ENCODE measurements at regions not wholly inside any gene's neighbourhood (a gene's known extent, or its start where the extent isn't known, plus 50 kb on each side); places are given as distances from the start of the nearest gene placed in this dataset.
A peak's percentile ranks its signal among the peaks of the same experiment; 100 is the strongest.
"Not testable (repeated sequence)": the region's sequence is repeated elsewhere in the genome, so short reads cannot be mapped to it uniquely, and the experiment has no call there.

DNA sequence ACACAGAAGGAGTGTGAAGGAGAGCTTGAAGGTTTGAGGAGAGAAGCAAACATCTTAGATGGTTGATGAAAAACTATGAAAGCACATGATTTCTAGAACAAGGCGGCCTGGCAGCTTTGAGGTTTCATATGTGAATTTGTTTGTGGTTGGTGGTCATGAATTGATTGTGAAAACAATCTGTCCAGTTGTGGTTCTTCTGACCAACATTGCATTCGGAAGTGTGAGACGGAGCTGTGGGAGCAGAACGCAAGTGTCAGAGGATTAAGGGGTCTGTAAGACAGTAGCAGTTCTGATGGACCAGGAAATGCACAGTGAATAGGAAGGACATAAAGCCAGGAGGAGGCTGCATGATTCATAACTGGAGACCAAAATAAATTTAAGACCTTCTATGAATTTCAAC lies 594.6 kb downstream of the NXPH1 start:
- no peak for DNase-seq (ENCODE audit: low read depth in 1 of 2, low spot score in 1 of 2)
- no peak for TF ChIP-seq JUND (IDR thresholded peaks at IDR 0.05; ENCODE audit: low read depth)
- in situ Hi-C loops (cut with HindIII; ENCODE audit: low pct_unique_long_range_greater_than_20kb, low sequenced_read_pairs): no loop called here

DNA sequence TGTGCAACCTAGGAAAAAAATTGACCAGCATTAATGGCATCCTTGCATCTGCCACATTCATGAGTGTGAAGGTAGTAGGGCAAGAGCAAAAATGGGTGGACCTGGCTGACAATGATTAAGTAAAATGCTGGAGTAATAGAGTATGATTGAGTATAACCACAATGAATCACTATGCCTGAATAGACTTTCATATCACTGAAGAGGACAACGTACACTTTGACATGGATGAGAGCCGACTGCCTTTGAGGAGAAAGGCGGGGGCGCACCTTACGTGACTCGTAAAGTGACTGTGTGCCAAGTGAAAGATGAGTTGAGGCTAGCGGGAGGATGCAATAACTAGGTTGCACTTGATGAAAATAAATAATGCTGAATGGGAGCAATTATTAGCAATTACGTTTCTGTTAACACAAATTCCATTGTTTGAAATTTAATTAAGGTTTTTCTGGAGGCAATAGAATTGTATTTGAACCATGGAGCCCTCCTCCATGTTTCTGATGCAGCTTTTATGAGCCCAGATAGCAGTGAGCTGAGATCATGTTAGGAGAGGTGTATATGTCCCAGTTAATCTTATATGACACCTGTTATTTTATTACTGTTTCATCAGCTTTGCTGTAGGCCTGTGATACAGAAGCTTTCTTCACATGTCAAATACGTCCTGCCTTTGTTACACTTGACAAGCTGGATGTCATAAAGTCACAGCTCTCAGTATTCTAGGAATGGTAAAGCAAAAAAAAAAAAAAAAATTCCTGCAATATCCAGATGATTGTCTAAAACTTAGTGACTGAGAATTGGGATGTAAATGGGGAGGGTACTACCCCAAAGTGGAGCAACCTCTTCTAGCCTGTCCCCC lies 596.5 kb downstream of the NXPH1 start:
- DNase-seq (ENCODE audit: low read depth in 1 of 2, low spot score in 1 of 2): no peak
- TF ChIP-seq JUND (IDR thresholded peaks at IDR 0.05; ENCODE audit: low read depth): no peak
- in situ Hi-C loops (cut with HindIII; ENCODE audit: low pct_unique_long_range_greater_than_20kb, low sequenced_read_pairs): no loop called here

DNA sequence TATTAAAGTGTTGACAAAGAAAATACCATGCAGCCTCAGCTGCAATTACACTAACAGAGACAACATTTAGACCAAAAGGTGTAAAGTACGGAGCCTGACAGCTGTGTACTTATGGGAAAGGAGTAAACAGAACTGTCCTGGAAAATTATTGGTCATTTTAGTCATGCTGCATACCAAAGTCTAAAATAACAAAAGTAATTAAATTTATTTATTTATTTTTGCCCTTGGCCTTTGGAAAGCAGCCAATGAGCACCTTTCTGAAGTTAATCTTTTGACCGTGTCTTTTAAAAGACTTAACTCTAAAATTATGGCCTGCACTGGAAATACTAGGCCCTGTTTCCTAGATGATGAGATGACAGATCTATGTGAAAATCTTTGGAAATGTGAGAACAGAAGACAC lies 597.6 kb downstream of the NXPH1 start:
- no peak for TF ChIP-seq JUND (IDR thresholded peaks at IDR 0.05; ENCODE audit: low read depth)
- in situ Hi-C loops (cut with HindIII; ENCODE audit: low pct_unique_long_range_greater_than_20kb, low sequenced_read_pairs): no loop called here
- peak in 1 of 2 experiments; percentile 81 for DNase-seq (ENCODE audit: low read depth in 1 of 2, low spot score in 1 of 2)

DNA sequence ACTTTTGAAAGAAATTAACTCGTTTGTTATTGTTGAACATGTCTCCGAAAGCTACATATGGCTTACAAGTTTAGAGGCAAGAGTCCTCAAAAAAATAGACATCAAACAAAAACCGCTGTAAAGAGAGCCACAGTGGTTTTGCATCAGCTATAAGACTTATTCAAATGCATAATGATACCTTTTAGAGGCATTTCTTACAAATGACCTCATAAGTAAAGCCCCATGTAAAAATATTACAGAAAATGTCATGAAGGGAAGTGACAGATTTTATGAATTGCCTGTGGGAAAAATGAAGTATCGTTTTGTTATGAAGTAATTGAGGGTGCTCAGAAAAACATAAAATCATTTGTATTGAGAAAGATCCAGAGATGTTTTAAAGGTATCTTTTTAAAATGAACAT lies 598.0 kb downstream of the NXPH1 start:
- no peak for DNase-seq (ENCODE audit: low read depth in 1 of 2, low spot score in 1 of 2)
- no peak for TF ChIP-seq JUND (IDR thresholded peaks at IDR 0.05; ENCODE audit: low read depth)
- in situ Hi-C loops (cut with HindIII; ENCODE audit: low pct_unique_long_range_greater_than_20kb, low sequenced_read_pairs): no loop called here

DNA sequence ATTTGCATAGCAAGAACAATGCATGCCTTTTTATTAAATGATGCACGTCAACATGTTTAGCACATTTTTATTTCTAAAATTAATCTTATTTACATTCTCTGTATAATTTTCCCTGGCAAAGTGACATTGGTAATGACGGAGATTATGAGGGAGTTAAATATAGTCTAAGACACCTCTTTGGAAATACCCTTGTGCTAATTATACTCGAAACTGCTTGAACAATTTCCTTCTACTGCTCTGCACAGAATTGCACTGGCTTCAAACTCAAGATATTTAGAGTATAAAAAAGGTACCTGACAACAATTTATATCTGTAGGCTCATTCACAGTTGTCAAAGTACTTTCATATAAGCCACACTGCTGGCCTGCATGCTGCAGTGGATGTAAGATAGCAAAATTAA lies 602.7 kb downstream of the NXPH1 start:
- in situ Hi-C loops (cut with HindIII; ENCODE audit: low pct_unique_long_range_greater_than_20kb, low sequenced_read_pairs): no loop called here
- no peak for DNase-seq (ENCODE audit: low read depth in 1 of 2, low spot score in 1 of 2)
- TF ChIP-seq JUND (IDR thresholded peaks at IDR 0.05; ENCODE audit: low read depth): no peak

DNA sequence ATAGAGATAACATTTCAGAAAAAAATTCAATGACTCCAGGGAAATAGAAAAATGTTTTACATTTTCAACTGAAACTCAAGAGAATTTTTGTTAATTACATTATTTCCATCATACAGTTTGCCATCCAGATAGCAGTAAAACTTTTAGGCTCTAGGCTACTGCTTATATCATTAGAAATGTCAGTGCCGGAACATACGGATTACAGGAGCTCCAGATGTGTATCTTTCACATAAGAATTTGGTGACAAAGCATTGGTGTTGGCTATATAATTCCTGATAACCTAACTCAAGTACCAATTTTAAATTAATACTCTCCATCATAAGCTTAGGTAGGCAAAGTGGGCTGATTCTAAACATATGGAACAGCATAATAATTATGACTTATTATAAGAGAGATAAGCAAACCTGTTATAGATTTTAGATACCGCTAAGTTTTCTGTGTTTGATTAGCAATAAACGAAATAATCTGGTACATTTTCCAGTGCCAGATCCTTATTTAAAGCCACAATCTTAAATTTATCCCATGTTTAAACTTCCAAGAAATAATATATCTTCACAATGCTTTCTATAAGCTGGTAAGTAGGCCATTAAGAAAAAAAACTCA lies 637.9 kb downstream of the NXPH1 start:
- TF ChIP-seq JUND (IDR thresholded peaks at IDR 0.05; ENCODE audit: low read depth): no peak
- in situ Hi-C loops (cut with HindIII; ENCODE audit: low pct_unique_long_range_greater_than_20kb, low sequenced_read_pairs): no loop called here
- no peak for DNase-seq (ENCODE audit: low read depth in 1 of 2, low spot score in 1 of 2)

DNA sequence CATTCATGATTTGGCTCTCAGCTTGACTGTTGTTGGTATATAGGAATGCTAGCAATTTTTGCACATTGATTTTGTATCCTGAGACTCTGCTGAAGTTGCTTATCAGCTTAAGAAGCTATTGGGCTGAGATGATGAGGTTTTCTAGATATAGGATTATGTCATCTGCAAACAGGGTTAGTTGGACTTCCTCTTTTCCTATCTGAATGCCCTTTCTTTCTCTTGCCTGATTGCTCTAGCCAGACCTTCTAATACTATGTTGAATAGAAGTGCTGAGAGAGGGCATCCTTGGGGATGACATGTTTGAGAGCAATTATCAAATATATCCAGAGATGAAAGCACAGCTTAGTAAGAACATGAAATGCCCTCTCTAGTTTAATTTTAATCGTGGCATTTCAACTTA lies 642.4 kb downstream of the NXPH1 start:
- DNase-seq (ENCODE audit: low read depth in 1 of 2, low spot score in 1 of 2); in situ Hi-C loops (cut with HindIII; ENCODE audit: low pct_unique_long_range_greater_than_20kb, low sequenced_read_pairs): not testable (repeated sequence)

DNA sequence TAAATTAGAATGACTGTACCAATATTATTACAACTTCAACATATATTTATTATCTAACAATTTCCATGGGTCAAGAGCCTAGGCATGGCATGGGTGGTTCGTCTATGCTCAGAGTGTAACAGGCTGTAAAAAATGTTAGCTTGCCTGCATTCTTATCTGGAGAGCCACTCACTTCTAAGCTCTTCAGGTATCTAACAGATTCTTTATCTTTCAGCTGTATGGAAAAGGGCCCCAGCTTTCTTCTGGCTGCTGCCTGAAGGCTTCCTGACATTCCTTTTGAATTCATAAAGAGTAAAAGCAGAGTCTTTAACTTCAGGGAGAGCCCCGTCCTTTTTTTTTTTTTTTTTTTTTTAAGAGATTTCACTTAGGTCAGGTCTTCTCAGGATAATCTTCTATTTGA lies 648.8 kb downstream of the NXPH1 start:
- TF ChIP-seq JUND (IDR thresholded peaks at IDR 0.05; ENCODE audit: low read depth): no peak
- in situ Hi-C loops (cut with HindIII; ENCODE audit: low pct_unique_long_range_greater_than_20kb, low sequenced_read_pairs): no loop called here
- DNase-seq (ENCODE audit: low read depth in 1 of 2, low spot score in 1 of 2): no peak

DNA sequence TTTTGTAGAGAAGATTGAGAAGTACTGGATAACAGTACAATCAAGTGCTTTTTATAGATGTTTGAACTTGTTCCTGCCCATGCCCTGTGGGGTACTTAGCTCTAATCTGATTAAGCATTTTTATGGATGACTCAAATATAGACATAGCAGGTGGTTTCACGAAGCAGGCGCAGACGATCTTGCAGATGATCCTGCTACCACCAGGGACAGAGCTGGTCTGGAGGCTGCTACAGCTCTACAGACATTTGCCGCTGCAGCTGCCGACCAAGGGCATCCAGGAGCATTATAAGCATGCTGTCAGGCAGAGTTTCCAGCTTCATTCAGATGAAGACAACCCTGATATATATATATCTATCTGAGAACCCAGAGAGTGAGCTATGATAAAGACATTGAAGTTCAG lies 650.4 kb downstream of the NXPH1 start:
- in situ Hi-C loops (cut with HindIII; ENCODE audit: low pct_unique_long_range_greater_than_20kb, low sequenced_read_pairs): no loop called here
- TF ChIP-seq JUND (IDR thresholded peaks at IDR 0.05; ENCODE audit: low read depth): no peak
- peak in 1 of 2 experiments; percentile 60 for DNase-seq (ENCODE audit: low read depth in 1 of 2, low spot score in 1 of 2)

DNA sequence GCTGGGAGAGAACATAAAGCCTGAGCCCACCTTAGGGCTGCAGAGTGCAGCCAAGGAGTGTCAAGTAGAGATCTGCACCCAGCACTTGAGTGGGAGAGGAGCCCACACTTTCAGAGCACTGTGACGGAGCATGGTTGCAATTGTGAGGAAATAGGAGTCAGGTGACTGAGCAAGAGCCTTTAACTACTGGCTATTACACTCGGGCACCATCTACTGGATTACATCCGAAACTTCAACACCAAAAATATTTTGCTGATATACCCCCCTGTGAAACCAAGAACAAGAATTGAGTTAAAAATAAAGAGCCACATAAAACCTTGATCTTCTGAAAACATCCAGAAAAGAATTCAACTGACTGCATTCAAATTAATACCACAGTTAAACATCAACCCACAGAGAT lies 657.9 kb downstream of the NXPH1 start:
- DNase-seq (ENCODE audit: low read depth in 1 of 2, low spot score in 1 of 2): peak in 1 of 2 experiments; percentile 64
- no peak for TF ChIP-seq JUND (IDR thresholded peaks at IDR 0.05; ENCODE audit: low read depth)
- in situ Hi-C loops (cut with HindIII; ENCODE audit: low pct_unique_long_range_greater_than_20kb, low sequenced_read_pairs): no loop called here

DNA sequence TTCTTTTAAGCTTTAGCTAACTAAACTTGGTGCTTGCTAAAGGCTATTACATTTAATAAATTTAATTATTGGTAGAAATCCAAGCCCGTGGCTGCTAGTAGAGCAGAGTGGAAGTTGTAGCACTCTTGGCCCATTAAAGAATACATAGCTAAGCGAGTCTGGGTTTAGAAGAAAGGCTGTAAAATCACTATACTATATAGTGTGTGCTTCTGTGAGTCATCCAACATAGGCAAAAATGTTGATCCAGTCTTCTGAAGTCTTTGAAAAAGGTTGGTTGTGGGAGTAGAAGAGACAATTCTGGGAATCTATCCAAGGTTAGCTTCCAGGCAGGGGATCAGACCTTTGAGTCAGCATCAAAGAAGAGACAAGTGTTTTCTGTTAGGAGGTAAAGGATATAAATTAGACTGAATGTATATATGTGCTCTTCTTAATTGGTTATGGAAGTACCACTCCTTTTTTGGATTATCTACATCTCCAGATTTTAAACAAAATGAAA lies 664.2 kb downstream of the NXPH1 start:
- in situ Hi-C loops (cut with HindIII; ENCODE audit: low pct_unique_long_range_greater_than_20kb, low sequenced_read_pairs): no loop called here
- DNase-seq (ENCODE audit: low read depth in 1 of 2, low spot score in 1 of 2): no peak
- no peak for TF ChIP-seq JUND (IDR thresholded peaks at IDR 0.05; ENCODE audit: low read depth)

DNA sequence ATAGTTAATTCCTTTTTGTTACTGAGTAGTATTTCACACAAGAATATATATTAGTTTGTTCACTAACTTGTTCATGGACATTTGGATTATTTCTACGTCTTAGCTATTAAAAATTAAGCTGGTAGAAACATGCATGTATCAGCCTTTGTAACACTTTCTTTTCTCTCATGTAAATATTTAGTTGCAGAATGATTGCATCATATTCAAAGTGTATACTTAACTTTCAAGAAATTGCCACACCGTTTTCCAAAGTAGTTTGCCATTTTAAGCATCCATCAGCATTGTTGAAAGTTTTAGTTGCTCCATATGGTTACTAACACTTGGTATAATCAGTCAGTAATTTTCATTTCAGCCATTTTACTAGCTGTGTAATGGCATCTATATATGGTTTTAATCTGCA lies 666.9 kb downstream of the NXPH1 start:
- no peak for TF ChIP-seq JUND (IDR thresholded peaks at IDR 0.05; ENCODE audit: low read depth)
- no peak for DNase-seq (ENCODE audit: low read depth in 1 of 2, low spot score in 1 of 2)
- in situ Hi-C loops (cut with HindIII; ENCODE audit: low pct_unique_long_range_greater_than_20kb, low sequenced_read_pairs): no loop called here

DNA sequence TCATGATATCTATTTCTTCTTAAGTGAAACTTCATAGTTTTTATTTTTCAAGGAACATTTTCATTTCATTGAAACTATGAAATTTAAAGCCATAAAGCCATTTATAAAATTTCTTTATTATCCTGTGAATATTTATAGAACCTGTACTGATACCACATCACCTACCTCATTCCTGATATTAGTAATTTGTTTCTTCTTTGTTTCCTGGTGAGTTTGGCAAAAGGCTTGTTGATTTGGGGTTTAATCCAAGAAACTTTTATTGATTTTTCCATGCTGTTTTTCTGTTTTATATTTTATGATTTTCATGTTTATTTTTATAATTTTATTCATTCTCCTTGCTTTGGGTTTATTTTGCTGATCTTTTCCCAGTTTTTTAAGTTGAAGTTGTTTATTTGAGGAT lies 669.4 kb downstream of the NXPH1 start:
- TF ChIP-seq JUND (IDR thresholded peaks at IDR 0.05; ENCODE audit: low read depth): no peak
- no peak for DNase-seq (ENCODE audit: low read depth in 1 of 2, low spot score in 1 of 2)
- in situ Hi-C loops (cut with HindIII; ENCODE audit: low pct_unique_long_range_greater_than_20kb, low sequenced_read_pairs): no loop called here
